ENCODE measurements at regions not wholly inside any gene's neighbourhood (a gene's known extent, or its start where the extent isn't known, plus 50 kb on each side); places are given as distances from the start of the nearest gene placed in this dataset.

DNA sequence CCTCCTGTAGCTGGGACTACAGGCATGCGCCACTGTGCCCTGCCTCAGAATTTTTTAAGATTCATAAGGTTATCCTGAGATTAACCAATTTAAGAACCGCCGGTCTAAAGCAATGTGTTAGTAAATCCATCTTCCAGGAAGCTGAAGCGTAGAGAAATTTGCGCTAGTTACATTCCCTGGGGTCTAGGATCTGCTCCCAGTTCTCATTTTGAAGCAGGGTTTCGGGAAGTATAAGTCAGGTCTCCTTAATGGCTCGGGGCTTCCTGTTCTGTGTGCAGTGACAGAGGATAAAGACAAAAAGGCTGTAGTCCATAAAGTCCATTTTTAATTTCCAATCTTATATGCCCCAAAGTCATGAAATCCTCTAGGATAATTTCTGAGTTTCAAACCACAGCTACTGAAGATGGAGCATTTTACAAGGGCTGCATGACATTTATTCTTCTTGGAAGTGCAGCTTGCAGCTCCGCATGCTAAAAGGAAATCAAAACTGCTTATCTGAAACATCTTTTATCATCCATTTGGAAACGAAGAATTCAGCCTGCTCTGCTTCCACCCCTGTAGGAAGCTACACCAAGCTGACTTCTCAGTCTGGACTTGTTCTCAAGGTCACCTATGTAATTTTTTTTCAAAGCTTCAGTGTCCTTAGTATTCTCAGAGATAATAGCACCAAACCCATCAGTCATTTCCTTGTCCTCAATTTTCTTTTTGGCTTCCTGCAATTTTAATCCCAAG, 326.1 kb downstream of the PRL start:
- TF ChIP-seq EP300 (IDR thresholded peaks at IDR 0.05; ENCODE audit: borderline replicate concordance) = no peak
- TF ChIP-seq, protein P1, sequence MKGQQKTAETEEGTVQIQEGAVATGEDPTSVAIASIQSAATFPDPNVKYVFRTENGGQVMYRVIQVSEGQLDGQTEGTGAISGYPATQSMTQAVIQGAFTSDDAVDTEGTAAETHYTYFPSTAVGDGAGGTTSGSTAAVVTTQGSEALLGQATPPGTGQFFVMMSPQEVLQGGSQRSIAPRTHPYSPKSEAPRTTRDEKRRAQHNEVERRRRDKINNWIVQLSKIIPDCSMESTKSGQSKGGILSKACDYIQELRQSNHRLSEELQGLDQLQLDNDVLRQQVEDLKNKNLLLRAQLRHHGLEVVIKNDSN (IDR thresholded peaks at IDR 0.05) = no peak
- no peak for TF ChIP-seq TEAD4 (IDR thresholded peaks at IDR 0.05)
- no peak for TF ChIP-seq RAD21 (IDR thresholded peaks at IDR 0.05; ENCODE audit: low read depth)
- no peak for TF ChIP-seq EGR1 (IDR thresholded peaks at IDR 0.05)
- TF ChIP-seq, protein P2, sequence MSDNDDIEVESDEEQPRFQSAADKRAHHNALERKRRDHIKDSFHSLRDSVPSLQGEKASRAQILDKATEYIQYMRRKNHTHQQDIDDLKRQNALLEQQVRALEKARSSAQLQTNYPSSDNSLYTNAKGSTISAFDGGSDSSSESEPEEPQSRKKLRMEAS (IDR thresholded peaks at IDR 0.05) = no peak
- TF ChIP-seq CREB1 (IDR thresholded peaks at IDR 0.05; ENCODE audit: low read depth) = no peak
- no peak for TF ChIP-seq TCF12 (IDR thresholded peaks at IDR 0.05; ENCODE audit: low read depth)

DNA sequence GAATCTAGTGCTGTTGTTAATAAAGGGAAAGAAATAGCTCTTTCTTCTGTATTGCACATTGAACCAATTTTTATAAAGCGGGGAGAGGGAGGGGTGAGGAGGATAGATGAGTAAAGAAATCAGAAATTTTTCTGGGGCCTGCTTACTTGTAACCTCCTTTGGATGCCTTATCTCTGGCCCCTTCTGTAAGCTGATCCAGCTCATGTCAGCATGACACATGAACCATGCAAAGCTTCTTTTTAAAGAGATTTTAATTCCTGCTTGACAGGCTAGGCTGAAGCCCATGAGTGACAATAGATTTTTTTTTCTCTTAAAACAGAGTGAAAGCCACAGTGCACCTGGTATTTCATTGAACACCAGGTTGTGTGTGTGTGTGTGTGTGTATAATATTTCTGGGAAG, 325.3 kb downstream of the PRL start:
- TF ChIP-seq TCF12 (IDR thresholded peaks at IDR 0.05; ENCODE audit: low read depth) = no peak
- TF ChIP-seq NFIC (IDR thresholded peaks at IDR 0.05) = no peak
- TF ChIP-seq EP300 (IDR thresholded peaks at IDR 0.05; ENCODE audit: borderline replicate concordance) = no peak
- no peak for TF ChIP-seq RAD21 (IDR thresholded peaks at IDR 0.05; ENCODE audit: low read depth)
- TF ChIP-seq, protein P1 (IDR thresholded peaks at IDR 0.05) = no peak
- no peak for TF ChIP-seq EGR1 (IDR thresholded peaks at IDR 0.05)
- TF ChIP-seq TEAD4 (IDR thresholded peaks at IDR 0.05) = no peak
- no peak for TF ChIP-seq FOXM1 (IDR thresholded peaks at IDR 0.05; ENCODE audit: borderline replicate concordance, low read depth)
- no peak for TF ChIP-seq YY1 (IDR thresholded peaks at IDR 0.05; ENCODE audit: low read depth)
- TF ChIP-seq, protein P3, sequence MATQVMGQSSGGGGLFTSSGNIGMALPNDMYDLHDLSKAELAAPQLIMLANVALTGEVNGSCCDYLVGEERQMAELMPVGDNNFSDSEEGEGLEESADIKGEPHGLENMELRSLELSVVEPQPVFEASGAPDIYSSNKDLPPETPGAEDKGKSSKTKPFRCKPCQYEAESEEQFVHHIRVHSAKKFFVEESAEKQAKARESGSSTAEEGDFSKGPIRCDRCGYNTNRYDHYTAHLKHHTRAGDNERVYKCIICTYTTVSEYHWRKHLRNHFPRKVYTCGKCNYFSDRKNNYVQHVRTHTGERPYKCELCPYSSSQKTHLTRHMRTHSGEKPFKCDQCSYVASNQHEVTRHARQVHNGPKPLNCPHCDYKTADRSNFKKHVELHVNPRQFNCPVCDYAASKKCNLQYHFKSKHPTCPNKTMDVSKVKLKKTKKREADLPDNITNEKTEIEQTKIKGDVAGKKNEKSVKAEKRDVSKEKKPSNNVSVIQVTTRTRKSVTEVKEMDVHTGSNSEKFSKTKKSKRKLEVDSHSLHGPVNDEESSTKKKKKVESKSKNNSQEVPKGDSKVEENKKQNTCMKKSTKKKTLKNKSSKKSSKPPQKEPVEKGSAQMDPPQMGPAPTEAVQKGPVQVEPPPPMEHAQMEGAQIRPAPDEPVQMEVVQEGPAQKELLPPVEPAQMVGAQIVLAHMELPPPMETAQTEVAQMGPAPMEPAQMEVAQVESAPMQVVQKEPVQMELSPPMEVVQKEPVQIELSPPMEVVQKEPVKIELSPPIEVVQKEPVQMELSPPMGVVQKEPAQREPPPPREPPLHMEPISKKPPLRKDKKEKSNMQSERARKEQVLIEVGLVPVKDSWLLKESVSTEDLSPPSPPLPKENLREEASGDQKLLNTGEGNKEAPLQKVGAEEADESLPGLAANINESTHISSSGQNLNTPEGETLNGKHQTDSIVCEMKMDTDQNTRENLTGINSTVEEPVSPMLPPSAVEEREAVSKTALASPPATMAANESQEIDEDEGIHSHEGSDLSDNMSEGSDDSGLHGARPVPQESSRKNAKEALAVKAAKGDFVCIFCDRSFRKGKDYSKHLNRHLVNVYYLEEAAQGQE (IDR thresholded peaks at IDR 0.05; ENCODE audit: low read depth) = no peak
- no peak for TF ChIP-seq CREB1 (IDR thresholded peaks at IDR 0.05; ENCODE audit: low read depth)
- TF ChIP-seq ZBTB7A (IDR thresholded peaks at IDR 0.05; ENCODE audit: low read depth) = no peak
- TF ChIP-seq CEBPB (IDR thresholded peaks at IDR 0.05) = no peak
- TF ChIP-seq TAF1 (IDR thresholded peaks at IDR 0.05; ENCODE audit: low read depth) = no peak

DNA sequence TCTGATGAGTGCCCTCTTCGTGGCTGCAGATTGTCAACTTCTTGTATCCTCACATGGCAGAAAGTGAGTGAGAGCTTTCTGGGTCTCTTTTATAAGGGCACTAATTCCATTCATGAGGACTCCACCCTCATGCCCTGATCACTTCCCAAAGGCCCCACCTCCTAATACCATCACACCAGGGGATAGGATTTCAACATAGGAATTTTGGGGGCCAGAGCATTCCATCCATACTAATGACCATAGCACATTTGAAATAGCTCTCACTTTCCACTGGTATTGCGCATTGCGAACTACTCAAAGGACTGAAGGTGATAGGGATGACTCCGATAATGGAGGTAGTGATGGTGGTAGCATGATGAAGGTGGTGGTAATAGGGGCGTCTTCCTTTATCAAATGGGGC, 324.3 kb downstream of the PRL start:
- TF ChIP-seq YY1 (IDR thresholded peaks at IDR 0.05; ENCODE audit: low read depth) (no peak), TEAD4 (IDR thresholded peaks at IDR 0.05) (no peak), RAD21 (IDR thresholded peaks at IDR 0.05; ENCODE audit: low read depth) (no peak)

DNA sequence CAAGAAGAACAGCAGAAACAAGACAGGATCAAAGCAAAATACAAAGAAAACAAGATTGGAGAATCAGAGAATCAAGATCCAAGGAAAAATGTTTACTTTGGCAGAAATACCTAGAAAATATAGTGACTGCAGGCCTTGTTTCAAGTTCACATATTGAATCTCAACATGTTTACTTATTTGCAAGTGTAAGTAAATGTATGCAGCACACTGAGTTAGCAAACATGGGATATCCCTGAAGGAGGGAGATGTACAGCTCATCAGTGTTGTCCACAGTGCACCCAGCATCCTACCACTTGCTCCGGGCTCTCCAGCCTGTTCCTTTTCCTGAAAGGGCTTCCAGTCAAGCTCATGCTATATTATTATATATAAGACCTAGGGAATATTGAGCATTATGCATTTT, 319.5 kb downstream of the PRL start:
- TF ChIP-seq RAD21 (IDR thresholded peaks at IDR 0.05; ENCODE audit: low read depth) (no peak), ZBTB7A (IDR thresholded peaks at IDR 0.05; ENCODE audit: low read depth) (no peak), TCF12 (IDR thresholded peaks at IDR 0.05; ENCODE audit: low read depth) (no peak), FOXM1 (IDR thresholded peaks at IDR 0.05; ENCODE audit: borderline replicate concordance, low read depth) (no peak), NFIC (IDR thresholded peaks at IDR 0.05) (no peak), CREB1 (IDR thresholded peaks at IDR 0.05; ENCODE audit: low read depth) (no peak), EP300 (IDR thresholded peaks at IDR 0.05; ENCODE audit: borderline replicate concordance) (no peak), TAF1 (IDR thresholded peaks at IDR 0.05; ENCODE audit: low read depth) (no peak), EGR1 (IDR thresholded peaks at IDR 0.05) (no peak), YY1 (IDR thresholded peaks at IDR 0.05; ENCODE audit: low read depth) (no peak), TEAD4 (IDR thresholded peaks at IDR 0.05) (no peak), CEBPB (IDR thresholded peaks at IDR 0.05) (no peak)
- TF ChIP-seq, protein P1 (IDR thresholded peaks at IDR 0.05) = no peak
- TF ChIP-seq, protein P2 (IDR thresholded peaks at IDR 0.05) = no peak
- TF ChIP-seq, protein P3 (IDR thresholded peaks at IDR 0.05; ENCODE audit: low read depth) = no peak

DNA sequence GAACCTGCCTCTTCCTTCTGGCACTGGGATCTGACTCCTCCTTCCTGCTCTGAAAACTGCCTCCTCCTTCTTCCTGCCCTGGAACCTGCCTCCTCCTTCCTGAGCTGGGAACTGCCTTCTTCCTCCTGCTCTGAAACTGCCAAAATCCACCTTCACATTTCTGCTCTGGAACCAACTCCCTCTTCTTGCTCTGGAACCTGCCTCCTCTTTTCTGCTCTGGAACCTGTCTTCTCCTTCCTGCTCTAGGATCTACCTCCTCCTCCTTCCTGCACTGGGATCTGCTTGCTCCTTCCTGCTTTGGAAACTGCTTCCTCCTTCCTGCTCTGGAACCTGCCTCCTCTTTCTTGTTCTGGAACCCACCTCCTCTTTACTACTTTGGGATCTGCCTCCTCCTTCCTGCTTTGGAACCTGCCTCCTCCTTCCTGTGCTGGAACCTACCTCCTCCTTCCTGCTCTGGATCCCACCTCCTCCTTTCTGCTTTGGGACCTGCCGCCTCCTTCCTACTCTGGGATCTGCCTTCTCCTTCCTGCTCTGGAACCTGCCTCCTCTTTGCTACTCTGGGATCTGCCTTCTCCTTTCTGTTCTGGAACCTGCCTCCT, 315.5 kb downstream of the PRL start:
- TF ChIP-seq ZBTB7A (IDR thresholded peaks at IDR 0.05; ENCODE audit: low read depth) = no peak
- no peak for TF ChIP-seq NFIC (IDR thresholded peaks at IDR 0.05)
- no peak for TF ChIP-seq EGR1 (IDR thresholded peaks at IDR 0.05)
- TF ChIP-seq RAD21 (IDR thresholded peaks at IDR 0.05; ENCODE audit: low read depth) = no peak
- TF ChIP-seq TEAD4 (IDR thresholded peaks at IDR 0.05) = no peak
- TF ChIP-seq TAF1 (IDR thresholded peaks at IDR 0.05; ENCODE audit: low read depth) = no peak
- TF ChIP-seq FOXM1 (IDR thresholded peaks at IDR 0.05; ENCODE audit: borderline replicate concordance, low read depth) = no peak
